Loucy (cell line): ENCODE measurements at regions not wholly inside any gene's neighbourhood (a gene's known extent, or its start where the extent isn't known, plus 50 kb on each side); places are given as distances from the start of the nearest gene placed in this dataset.

ENCODE experiments used
- H2AFZ ChIP-seq: fragments of 200-600 bp; sonication (generic); 2 replicates; pipeline ENCODE4 v1.6.0; 2016; ENCODE audit warnings: antibody characterized with exemption, mild to moderate bottlenecking, low read length, moderate library complexity
- H3F3A ChIP-seq: fragments of 200-600 bp; 2 replicates; pipeline ENCODE4 v1.6.0; 2016; ENCODE audit warnings: antibody characterized with exemption, low read depth, mild to moderate bottlenecking
- H3K27me3 ChIP-seq: fragments of 200-600 bp; sonication (generic); 2 replicates; pipeline ENCODE4 v1.6.1; 2014; ENCODE audit warnings: low read length, mild to moderate bottlenecking; ENCODE audit not compliant: insufficient read depth, poor library complexity, severe bottlenecking
- H3K36me3 ChIP-seq: fragments of 200-600 bp; sonication (generic); 2 replicates; pipeline ENCODE4 v1.6.1; 2016; ENCODE audit warnings: low read length; ENCODE audit not compliant: insufficient read depth
- H3K4me1 ChIP-seq: fragments of 200-600 bp; sonication (generic); 2 replicates; pipeline ENCODE4 v1.5.1; 2014; ENCODE audit warnings: low read length, mild to moderate bottlenecking; ENCODE audit not compliant: insufficient read depth, poor library complexity, severe bottlenecking
- H3K4me2 ChIP-seq: fragments of 200-600 bp; sonication (generic); 2 replicates; pipeline ENCODE4 v1.6.0; 2014; ENCODE audit warnings: antibody characterized with exemption, low read length, low read depth, mild to moderate bottlenecking; ENCODE audit not compliant: poor library complexity, severe bottlenecking
- H3K4me3 ChIP-seq: fragments of 200-600 bp; sonication (generic); 2 replicates; pipeline ENCODE4 v1.5.1; 2014; ENCODE audit warnings: low read length, mild to moderate bottlenecking, mixed read lengths; ENCODE audit not compliant: poor library complexity, severe bottlenecking
- H3K79me2 ChIP-seq: fragments of 200-600 bp; sonication (generic); 2 replicates; pipeline ENCODE4 v1.6.1; 2014; ENCODE audit warnings: low read length; ENCODE audit not compliant: insufficient read depth
- H3K9ac ChIP-seq: fragments of 200-600 bp; sonication (generic); 2 replicates; pipeline ENCODE4 v1.6.0; 2014; ENCODE audit warnings: mild to moderate bottlenecking, low read depth, low read length, moderate library complexity; ENCODE audit not compliant: poor library complexity, severe bottlenecking
- H3K9me2 ChIP-seq: fragments of 200-600 bp; sonication (generic); replicated peaks from 2 replicates; pipeline ENCODE4 v1.6.1; 2016; ENCODE audit warnings: low read depth, low read length, mixed read lengths
- H3K9me3 ChIP-seq: fragments of 200-600 bp; sonication (generic); 2 replicates; pipeline ENCODE4 v1.6.1; 2014; ENCODE audit warnings: mild to moderate bottlenecking, antibody characterized with exemption, low read length, low read depth; ENCODE audit not compliant: insufficient read depth
- H4K20me1 ChIP-seq: fragments of 200-600 bp; sonication (generic); 2 replicates; pipeline ENCODE4 v1.6.0; 2014; ENCODE audit warnings: antibody characterized with exemption, low read length, mild to moderate bottlenecking; ENCODE audit not compliant: insufficient read depth, poor library complexity, severe bottlenecking
- CTCF ChIP-seq: fragments of 200-600 bp; sonication (generic); conservative IDR thresholded peaks from 2 replicates; pipeline ENCODE4 v1.5.1; 2014; ENCODE audit warnings: mild to moderate bottlenecking, antibody characterized with exemption, low read length
- EZH2phosphoT487 ChIP-seq: fragments of 200-600 bp; IDR thresholded peaks from 2 replicates; pipeline ENCODE4 v1.6.1; 2018; ENCODE audit warnings: antibody characterized with exemption, mild to moderate bottlenecking, moderate library complexity, borderline replicate concordance

GRCh38 chr1:168821434-168821833 is 92.4 kb upstream of the DPT start:
- Histone ChIP-seq H3K4me2 (no peak overlapping the region), H3K79me2 (no peaks in the 10 kb centered on the region), H3K36me3 (no peaks in the 10 kb centered on the region), H3K9me2 (no peaks in the 10 kb centered on the region), H3K9me3 (no peaks in the 10 kb centered on the region), H2AFZ (no peak overlapping the region), H3K9ac (no peak overlapping the region), H4K20me1 (no peaks in the 10 kb centered on the region), H3K27me3 (no peaks in the 10 kb centered on the region), H3K4me3 (no peak overlapping the region), H3F3A (no peaks in the 10 kb centered on the region), H3K4me1 (no peaks in the 10 kb centered on the region)
- no peak for TF ChIP-seq CTCF
- TF ChIP-seq EZH2phosphoT487: no peak

- TF ChIP-seq EZH2phosphoT487: no peak
- TF ChIP-seq CTCF: no peak
- H2AFZ ChIP-seq: no peak overlapping the region
- no peaks in the 10 kb centered on the region for H3F3A ChIP-seq
- H3K4me2 ChIP-seq: no peak overlapping the region
- H3K9me2 ChIP-seq: no peaks in the 10 kb centered on the region
- H3K4me3 ChIP-seq: no peak overlapping the region
- no peaks in the 10 kb centered on the region for H4K20me1 ChIP-seq
- no peaks in the 10 kb centered on the region for H3K79me2 ChIP-seq
- no peak overlapping the region for H3K9ac ChIP-seq
- H3K36me3 ChIP-seq: no peaks in the 10 kb centered on the region
- H3K9me3 ChIP-seq: no peaks in the 10 kb centered on the region
- no peaks in the 10 kb centered on the region for H3K27me3 ChIP-seq
- no peaks in the 10 kb centered on the region for H3K4me1 ChIP-seq
Observed at GRCh38 chr1:168822911-168823310, 93.9 kb upstream of the DPT start.

GRCh38 chr1:168823988-168824387 is 95.0 kb upstream of the DPT start:
- no peak overlapping the region for H2AFZ ChIP-seq
- no peak overlapping the region for H3K4me3 ChIP-seq
- H3K27me3 ChIP-seq: no peaks in the 10 kb centered on the region
- no peak overlapping the region for H3K9ac ChIP-seq
- H3K4me2 ChIP-seq: no peak overlapping the region
- H3K9me3 ChIP-seq: no peaks in the 10 kb centered on the region
- no peak for TF ChIP-seq CTCF
- TF ChIP-seq EZH2phosphoT487: no peak
- no peaks in the 10 kb centered on the region for H3K9me2 ChIP-seq
- H3K36me3 ChIP-seq: no peaks in the 10 kb centered on the region
- no peaks in the 10 kb centered on the region for H3F3A ChIP-seq
- H3K79me2 ChIP-seq: no peaks in the 10 kb centered on the region
- no peaks in the 10 kb centered on the region for H4K20me1 ChIP-seq
- H3K4me1 ChIP-seq: no peaks in the 10 kb centered on the region
